Stimulated activated naive B cell treated with anti-CD40 and anti-IgM and Interleukin-4, amounts not matched to agents 10 μg/mL and 1 μg/mL and 100 μg/mL, for 72 hours (primary cell): ENCODE measurements at regions not wholly inside any gene's neighbourhood (a gene's known extent, or its start where the extent isn't known, plus 50 kb on each side); places are given as distances from the start of the nearest gene placed in this dataset.
"Not testable (repeated sequence)": the region's sequence is repeated elsewhere in the genome, so short reads cannot be mapped to it uniquely, and the experiment has no call there.

Source experiments
- ATAC-seq, 2 donors: fragments of 150-1000 bp; cut with Tn5 transposase; replicated peaks; 2 replicates each; pipeline ENCODE4 v1.10.0; 2021; ENCODE audit warnings: moderate library complexity in 1 of 2
- DNase-seq: peaks from one replicate; pipeline ENCODE4 v3.0.0; 2021
- H3K27ac Mint-ChIP-seq: one replicate; pipeline ENCODE4 v1.8.0; 2022; ENCODE audit warnings: mild to moderate bottlenecking, mixed read lengths
- H3K27me3 Mint-ChIP-seq, 2 donors: one replicate each; pipeline ENCODE4 v1.8.0; 2022; ENCODE audit warnings: mixed read lengths in 2 of 2
- H3K36me3 Mint-ChIP-seq, 2 donors: one replicate each; pipeline ENCODE4 v1.8.0; 2022; ENCODE audit warnings: mixed read lengths in 2 of 2, mild to moderate bottlenecking in 1 of 2
- H3K4me1 Mint-ChIP-seq, 2 donors: one replicate each; pipeline ENCODE4 v1.8.0; 2022; ENCODE audit warnings: mixed read lengths in 2 of 2, mild to moderate bottlenecking in 1 of 2
- H3K4me3 Mint-ChIP-seq, 2 donors: one replicate each; pipeline ENCODE4 v1.8.0; 2022; ENCODE audit warnings: mild to moderate bottlenecking in 2 of 2, mixed read lengths in 2 of 2, moderate library complexity in 1 of 2
- H3K9me3 Mint-ChIP-seq, 2 donors: one replicate each; pipeline ENCODE4 v1.8.0; 2022; ENCODE audit warnings: mixed read lengths in 2 of 2, mild to moderate bottlenecking in 1 of 2

GRCh38 chr12:42884116-42884515 lies 294.6 kb upstream of the PRICKLE1 start:
- Mint-ChIP-seq H3K27me3 (no peaks in the 10 kb centered on the region), H3K4me1 (no peaks in the 10 kb centered on the region), H3K9me3 (peaks cover 8 to 14% of the 10 kb centered on the region in 2 donors), H3K36me3 (no peaks in the 10 kb centered on the region), H3K4me3 (no peak overlapping the region), H3K27ac (no peak overlapping the region)
- ATAC-seq (no peak), DNase-seq (no peak)

- Mint-ChIP-seq H3K4me1 (no peaks in the 10 kb centered on the region), H3K27ac (no peak overlapping the region), H3K27me3 (no peaks in the 10 kb centered on the region), H3K36me3 (no peaks in the 10 kb centered on the region), H3K4me3 (no peak overlapping the region), H3K9me3 (peaks cover 0 to 2% of the 10 kb centered on the region in 2 donors)
- DNase-seq, result no peak
- no peak for ATAC-seq
These were observed 283.9 kb upstream of the PRICKLE1 start for GRCh38 chr12:42873401-42873800.

DNA sequence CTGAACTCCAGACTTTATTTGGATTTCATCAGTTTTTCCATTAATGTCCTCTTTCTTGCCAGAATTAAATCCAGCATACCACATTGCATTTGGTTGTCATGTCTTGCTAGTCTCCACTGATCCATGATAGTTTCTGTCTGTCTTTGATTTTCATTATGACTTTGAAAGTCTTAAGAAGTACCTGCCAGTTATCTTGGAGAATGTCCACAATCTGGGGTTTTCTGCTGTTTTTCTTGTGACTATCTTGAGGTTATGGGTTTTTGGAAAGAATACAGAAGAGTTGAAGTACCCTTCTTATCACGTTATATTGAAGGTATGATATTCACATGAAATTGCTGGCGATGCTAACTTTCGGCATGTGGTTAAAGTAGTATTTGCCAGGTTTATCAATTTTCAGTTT lies 282.3 kb upstream of the PRICKLE1 start:
- DNase-seq, result no peak
- no peaks in the 10 kb centered on the region for H3K9me3 Mint-ChIP-seq

GRCh38 chr12:42868291-42868690 lies 278.7 kb upstream of the PRICKLE1 start:
- ATAC-seq (no peak), DNase-seq (no peak)
- no peaks in the 10 kb centered on the region for H3K27me3 Mint-ChIP-seq
- H3K4me3 Mint-ChIP-seq, result no peak overlapping the region
- H3K27ac Mint-ChIP-seq, result no peak overlapping the region
- H3K9me3 Mint-ChIP-seq, result no peaks in the 10 kb centered on the region
- H3K36me3 Mint-ChIP-seq, result no peaks in the 10 kb centered on the region
- no peaks in the 10 kb centered on the region for H3K4me1 Mint-ChIP-seq

More for the DNA sequence above, 282.3 kb upstream of the PRICKLE1 start:
- H3K4me3 Mint-ChIP-seq, result no peak overlapping the region
- ATAC-seq, result no peak
- H3K36me3 Mint-ChIP-seq, result no peaks in the 10 kb centered on the region
- H3K4me1 Mint-ChIP-seq, result no peaks in the 10 kb centered on the region
- no peaks in the 10 kb centered on the region for H3K27me3 Mint-ChIP-seq
- no peak overlapping the region for H3K27ac Mint-ChIP-seq

GRCh38 chr12:42865282-42865681 lies 275.7 kb upstream of the PRICKLE1 start:
- Mint-ChIP-seq H3K9me3 (peaks cover 0 to 2% of the 10 kb centered on the region in 2 donors), H3K27ac (no peak overlapping the region), H3K4me3 (no peak overlapping the region), H3K27me3 (no peaks in the 10 kb centered on the region), H3K36me3 (no peaks in the 10 kb centered on the region), H3K4me1 (no peaks in the 10 kb centered on the region)
- DNase-seq, result no peak
- no peak for ATAC-seq

- H3K9me3 Mint-ChIP-seq, result peaks cover 0 to 2% of the 10 kb centered on the region in 2 donors
- no peak overlapping the region for H3K27ac Mint-ChIP-seq
- no peak for DNase-seq
- no peaks in the 10 kb centered on the region for H3K4me1 Mint-ChIP-seq
- no peak overlapping the region for H3K4me3 Mint-ChIP-seq
- no peaks in the 10 kb centered on the region for H3K36me3 Mint-ChIP-seq
- no peaks in the 10 kb centered on the region for H3K27me3 Mint-ChIP-seq
- no peak for ATAC-seq
These were observed 272.5 kb upstream of the PRICKLE1 start for GRCh38 chr12:42862055-42862454.

- not testable (repeated sequence) for H3K4me3 Mint-ChIP-seq, H3K27me3 Mint-ChIP-seq, H3K36me3 Mint-ChIP-seq, H3K9me3 Mint-ChIP-seq, ATAC-seq, H3K27ac Mint-ChIP-seq, DNase-seq, H3K4me1 Mint-ChIP-seq
These were observed 270.8 kb upstream of the PRICKLE1 start for GRCh38 chr12:42860331-42860730.

DNA sequence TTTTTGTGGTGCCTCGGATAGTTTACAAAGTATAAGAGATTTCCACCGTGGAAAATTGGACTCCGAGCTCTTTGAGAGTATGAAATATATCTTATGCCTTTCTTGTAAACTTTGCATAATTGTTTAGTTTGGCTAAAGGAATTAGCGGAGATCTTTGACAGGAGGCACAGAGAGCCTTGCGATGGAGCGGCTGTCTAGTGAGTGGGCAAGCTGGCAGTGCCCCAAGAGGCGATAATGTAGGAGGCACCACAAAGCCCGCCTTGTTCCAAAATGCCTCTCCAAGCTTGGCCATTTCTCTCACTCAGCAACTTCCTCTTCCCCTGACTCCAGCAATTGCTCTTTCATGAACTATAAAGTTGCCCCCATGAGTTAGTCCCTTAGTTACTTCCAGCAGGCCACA lies 270.1 kb upstream of the PRICKLE1 start:
- Mint-ChIP-seq H3K9me3 (peaks cover 0 to 2% of the 10 kb centered on the region in 2 donors), H3K4me1 (no peaks in the 10 kb centered on the region), H3K36me3 (no peaks in the 10 kb centered on the region), H3K27me3 (no peaks in the 10 kb centered on the region), H3K4me3 (no peak overlapping the region), H3K27ac (no peak overlapping the region)
- ATAC-seq, result no peak
- no peak for DNase-seq

- no peaks in the 10 kb centered on the region for H3K4me1 Mint-ChIP-seq
- no peak overlapping the region for H3K4me3 Mint-ChIP-seq
- no peak for DNase-seq
- no peaks in the 10 kb centered on the region for H3K27me3 Mint-ChIP-seq
- H3K9me3 Mint-ChIP-seq, result peaks cover 0 to 2% of the 10 kb centered on the region in 2 donors
- ATAC-seq, result no peak
- no peaks in the 10 kb centered on the region for H3K36me3 Mint-ChIP-seq
- no peak overlapping the region for H3K27ac Mint-ChIP-seq
These were observed 267.6 kb upstream of the PRICKLE1 start for GRCh38 chr12:42857106-42857505.

DNA sequence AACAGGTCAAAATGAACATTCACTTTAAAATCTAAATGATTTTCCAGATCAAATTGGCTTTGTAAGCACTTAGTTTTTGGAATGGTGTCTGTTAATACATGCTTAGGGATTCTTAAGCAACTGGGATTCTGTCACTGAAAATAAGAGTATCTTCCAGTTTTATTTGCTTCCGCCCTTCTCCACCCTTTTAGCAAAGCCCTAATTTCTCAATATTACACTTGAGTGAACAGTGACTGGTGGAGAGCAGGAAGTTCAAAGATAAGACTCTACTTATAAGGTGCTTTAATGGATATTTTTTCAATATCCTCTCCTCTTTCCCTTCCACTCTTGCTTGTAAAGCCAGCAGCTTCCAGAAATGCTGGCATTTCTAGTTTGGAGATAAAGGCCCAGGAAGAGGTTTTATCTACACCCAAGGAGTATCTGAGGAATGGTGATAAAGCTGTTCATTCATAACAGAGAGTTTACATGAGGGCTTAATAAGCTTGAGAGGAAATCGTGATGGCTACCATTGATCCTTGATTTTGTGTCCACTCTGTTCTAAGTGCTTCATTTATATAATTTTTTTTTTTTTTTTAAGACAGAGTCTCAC lies 265.9 kb upstream of the PRICKLE1 start:
- Mint-ChIP-seq H3K4me1 (no peaks in the 10 kb centered on the region), H3K36me3 (no peaks in the 10 kb centered on the region), H3K9me3 (peaks cover 0 to 1% of the 10 kb centered on the region in 2 donors), H3K27ac (no peak overlapping the region), H3K27me3 (no peaks in the 10 kb centered on the region), H3K4me3 (no peak overlapping the region)
- no peak for DNase-seq
- ATAC-seq, result no peak

DNA sequence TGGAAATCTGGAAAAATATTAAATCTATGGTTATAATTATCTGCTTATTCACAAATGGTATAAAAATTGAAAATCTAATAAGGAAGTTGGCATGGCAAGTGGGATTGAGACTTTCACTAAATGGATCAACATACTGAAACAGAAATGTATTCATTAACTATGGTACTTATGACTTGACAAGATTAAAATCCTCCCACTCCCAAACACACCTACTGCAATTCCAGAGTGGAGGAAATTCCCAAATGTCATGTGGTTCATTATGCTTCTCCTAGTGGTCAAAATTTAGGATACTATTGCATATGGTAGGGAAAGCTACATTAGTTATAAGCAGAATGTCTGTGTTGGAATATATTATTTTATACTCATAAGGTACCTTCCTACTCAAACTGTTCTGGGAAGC lies 265.3 kb upstream of the PRICKLE1 start:
- H3K4me1 Mint-ChIP-seq, result no peaks in the 10 kb centered on the region
- peaks cover 0 to 1% of the 10 kb centered on the region in 2 donors for H3K9me3 Mint-ChIP-seq
- ATAC-seq (no peak), DNase-seq (no peak)
- no peak overlapping the region for H3K4me3 Mint-ChIP-seq
- no peaks in the 10 kb centered on the region for H3K36me3 Mint-ChIP-seq
- H3K27me3 Mint-ChIP-seq, result no peaks in the 10 kb centered on the region
- no peak overlapping the region for H3K27ac Mint-ChIP-seq

- no peak for DNase-seq
- peaks cover 0 to 1% of the 10 kb centered on the region in 2 donors for H3K9me3 Mint-ChIP-seq
- H3K4me3 Mint-ChIP-seq, result no peak overlapping the region
- H3K4me1 Mint-ChIP-seq, result no peaks in the 10 kb centered on the region
- no peak for ATAC-seq
- H3K27me3 Mint-ChIP-seq, result no peaks in the 10 kb centered on the region
- H3K27ac Mint-ChIP-seq, result no peak overlapping the region
- H3K36me3 Mint-ChIP-seq, result no peaks in the 10 kb centered on the region
These were observed 264.7 kb upstream of the PRICKLE1 start for GRCh38 chr12:42854208-42854607.

DNA sequence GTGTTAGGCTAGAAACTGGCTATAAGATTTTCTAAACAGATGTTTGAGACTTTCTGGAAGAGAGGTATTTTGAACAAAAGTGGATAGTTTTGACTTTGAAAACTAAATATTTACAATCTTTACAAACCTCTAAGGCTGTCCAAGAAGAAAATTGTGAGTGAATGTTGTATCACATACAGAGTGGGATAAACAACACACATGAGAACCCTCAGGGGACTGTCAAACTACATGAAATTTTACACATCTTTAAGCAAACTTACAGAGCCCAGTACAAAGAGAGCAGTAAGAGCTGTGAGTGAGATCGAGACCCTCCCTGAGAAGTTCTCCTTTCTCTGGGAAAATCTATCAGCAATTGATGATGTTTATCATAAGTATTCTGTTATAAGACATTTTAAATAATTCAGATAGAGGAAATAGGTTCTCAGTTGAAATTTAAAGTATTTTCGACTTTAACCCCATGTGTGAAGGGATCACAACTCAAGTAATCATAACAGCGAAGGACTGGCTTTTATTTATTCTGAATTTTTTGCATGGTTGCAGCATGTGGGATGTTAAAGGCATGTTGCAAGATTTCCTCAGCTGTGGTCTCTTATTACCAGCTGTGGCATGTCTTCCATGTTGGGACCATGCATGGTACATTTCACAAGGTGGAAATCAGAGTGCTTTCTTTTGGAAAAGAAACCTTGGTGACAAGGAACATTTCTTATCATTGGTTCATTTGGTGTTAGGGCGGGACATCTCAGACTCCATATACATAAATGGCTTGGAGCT lies 264.0 kb upstream of the PRICKLE1 start:
- Mint-ChIP-seq H3K27ac (no peak overlapping the region), H3K36me3 (no peaks in the 10 kb centered on the region), H3K4me1 (no peaks in the 10 kb centered on the region), H3K4me3 (no peak overlapping the region), H3K9me3 (peaks cover 0 to 1% of the 10 kb centered on the region in 2 donors), H3K27me3 (no peaks in the 10 kb centered on the region)
- DNase-seq, result no peak
- no peak for ATAC-seq

DNA sequence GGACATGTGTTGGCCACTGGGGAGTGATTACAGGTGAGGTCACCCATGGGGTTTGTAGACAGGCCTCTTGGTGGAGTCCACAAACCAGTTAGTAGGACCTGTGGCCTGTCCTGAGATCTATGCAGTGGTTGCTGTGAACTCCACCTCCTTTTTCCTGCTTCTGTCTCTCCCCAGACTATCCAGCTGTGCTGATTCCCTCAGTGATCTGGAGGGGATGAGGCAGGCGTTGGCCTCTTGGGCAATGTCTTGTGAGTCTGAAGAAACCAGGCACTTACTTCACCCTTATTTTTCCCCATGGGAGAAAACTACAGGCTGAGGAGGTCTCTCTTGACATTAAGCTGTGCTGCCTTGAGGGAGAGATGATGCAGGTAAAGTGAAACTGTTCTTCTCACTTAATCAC lies 257.2 kb upstream of the PRICKLE1 start:
- Mint-ChIP-seq H3K27ac (no peak overlapping the region), H3K27me3 (no peaks in the 10 kb centered on the region), H3K9me3 (peaks cover 0 to 4% of the 10 kb centered on the region in 2 donors), H3K36me3 (no peaks in the 10 kb centered on the region), H3K4me1 (no peaks in the 10 kb centered on the region), H3K4me3 (no peak overlapping the region)
- no peak for DNase-seq
- no peak for ATAC-seq

GRCh38 chr12:42834062-42834461 lies 244.5 kb upstream of the PRICKLE1 start:
- Mint-ChIP-seq H3K27me3 (no peaks in the 10 kb centered on the region), H3K4me1 (peaks cover 0 to 2% of the 10 kb centered on the region in 2 donors), H3K36me3 (no peaks in the 10 kb centered on the region)

More at GRCh38 chr12:42834062-42834461, 244.5 kb upstream of the PRICKLE1 start:
- ATAC-seq (no peak), DNase-seq (no peak)
- H3K9me3 Mint-ChIP-seq, result peaks cover 0 to 3% of the 10 kb centered on the region in 2 donors
- no peak overlapping the region for H3K27ac Mint-ChIP-seq
- H3K4me3 Mint-ChIP-seq, result no peak overlapping the region
